ENCODE measurements at regions not wholly inside any gene's neighbourhood (a gene's known extent, or its start where the extent isn't known, plus 50 kb on each side); places are given as distances from the start of the nearest gene placed in this dataset.

DNA sequence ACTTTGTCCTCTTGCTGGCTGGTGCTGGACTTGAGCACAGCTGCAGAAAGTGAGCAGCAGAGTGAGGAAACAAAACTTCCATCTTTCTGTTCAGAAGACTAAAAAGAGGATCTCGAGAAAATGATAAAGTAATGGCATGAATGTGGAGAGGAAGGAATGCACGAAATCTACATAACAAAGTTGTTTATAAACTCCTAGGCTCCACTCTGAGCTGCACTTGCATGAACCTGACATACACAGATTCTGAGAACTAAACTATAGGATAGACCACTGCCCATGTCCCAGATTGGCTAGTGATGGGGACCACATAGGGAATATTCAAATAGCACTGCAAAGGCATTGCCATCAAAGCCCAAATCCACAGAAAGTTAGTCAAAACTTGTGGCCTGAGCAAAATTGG, 121.1 kb upstream of the MON1B start:
- ChIA-PET CTCF (no interaction called here), POLR2A (no interaction called here)
- no peak for TF ChIP-seq CTCF (IDR thresholded peaks at IDR 0.05; ENCODE audit: insufficient read depth, low read length, missing control alignments)
- no peak overlapping the region for H3K4me3 ChIP-seq (ENCODE audit: low read depth, low read length)
- DNase-seq (ENCODE audit: low read depth, low spot score) = no peak

- H3K4me3 ChIP-seq (ENCODE audit: low read depth, low read length) = no peak overlapping the region
- DNase-seq (ENCODE audit: low read depth, low spot score) = no peak
- no peak for TF ChIP-seq CTCF (IDR thresholded peaks at IDR 0.05; ENCODE audit: insufficient read depth, low read length, missing control alignments)
- CTCF ChIA-PET = no interaction called here
- POLR2A ChIA-PET = no interaction called here
Measured at GRCh38 chr16:77070683-77071082, 120.3 kb upstream of the MON1B start.

DNA sequence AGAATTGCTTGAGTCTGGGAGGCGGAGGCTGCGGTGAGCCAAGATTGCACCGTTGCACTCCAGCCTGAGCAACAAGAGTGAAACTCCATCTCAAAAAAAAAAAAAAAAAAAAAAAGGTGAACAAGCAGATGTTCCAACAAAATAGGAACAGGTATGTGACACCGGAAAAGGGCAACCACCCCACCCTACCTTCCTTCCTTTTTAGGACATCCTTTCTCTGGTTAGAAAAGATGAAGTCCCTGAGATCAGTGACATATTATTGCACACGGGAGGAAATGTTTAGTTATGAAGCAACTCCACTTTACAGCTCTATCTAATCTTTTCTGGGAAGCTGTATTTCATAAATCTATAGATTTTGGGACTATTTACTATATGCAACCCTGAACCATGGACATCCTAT, 114.2 kb upstream of the MON1B start:
- ChIA-PET CTCF (no interaction called here), POLR2A (no interaction called here)
- DNase-seq (ENCODE audit: low read depth, low spot score) = no peak
- no peak for TF ChIP-seq CTCF (IDR thresholded peaks at IDR 0.05; ENCODE audit: insufficient read depth, low read length, missing control alignments)
- no peak overlapping the region for H3K4me3 ChIP-seq (ENCODE audit: low read depth, low read length)

GRCh38 chr16:77077256-77077922, 113.6 kb upstream of the MON1B start:
- CTCF ChIA-PET = no interaction called here
- POLR2A ChIA-PET = no interaction called here
- DNase-seq (ENCODE audit: low read depth, low spot score) = no peak

DNA sequence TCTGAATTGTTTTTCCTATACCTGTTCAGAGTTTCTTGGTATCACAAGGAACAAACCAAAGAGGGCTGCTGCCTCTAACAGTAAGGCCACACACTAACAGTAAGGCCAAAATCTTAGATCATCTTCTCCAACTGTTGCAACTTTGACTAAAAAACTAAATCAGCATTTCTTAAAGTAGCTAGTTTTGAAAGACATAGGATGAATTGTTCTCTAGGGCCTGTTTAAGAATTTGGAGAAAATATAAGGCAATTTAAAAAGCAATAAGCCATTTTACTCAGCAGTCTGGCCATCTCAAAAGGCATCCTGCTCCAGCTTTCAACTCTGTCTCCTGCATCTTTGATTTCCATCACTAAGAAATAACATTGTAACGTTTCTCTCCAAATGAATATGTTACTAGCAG, 105.0 kb upstream of the MON1B start:
- ChIA-PET CTCF (no interaction called here), POLR2A (no interaction called here)
- TF ChIP-seq CTCF (IDR thresholded peaks at IDR 0.05; ENCODE audit: insufficient read depth, low read length, missing control alignments) = no peak
- no peak overlapping the region for H3K4me3 ChIP-seq (ENCODE audit: low read depth, low read length)
- no peak for DNase-seq (ENCODE audit: low read depth, low spot score)

More at GRCh38 chr16:77077256-77077922, 113.6 kb upstream of the MON1B start:
- TF ChIP-seq CTCF (IDR thresholded peaks at IDR 0.05; ENCODE audit: insufficient read depth, low read length, missing control alignments) = no peak
- no peak overlapping the region for H3K4me3 ChIP-seq (ENCODE audit: low read depth, low read length)

GRCh38 chr16:77090062-77090461, 100.9 kb upstream of the MON1B start:
- ChIA-PET CTCF (no interaction called here), POLR2A (no interaction called here)
- DNase-seq (ENCODE audit: low read depth, low spot score) = no peak
- no peak for TF ChIP-seq CTCF (IDR thresholded peaks at IDR 0.05; ENCODE audit: insufficient read depth, low read length, missing control alignments)
- H3K4me3 ChIP-seq (ENCODE audit: low read depth, low read length) = no peak overlapping the region
